HEK293 (cell line): ENCODE measurements at regions not wholly inside any gene's neighbourhood (a gene's known extent, or its start where the extent isn't known, plus 50 kb on each side); places are given as distances from the start of the nearest gene placed in this dataset.

Experiments
- CTCF ChIA-PET: fragments of 350-600 bp; formaldehyde crosslinking; extraction: SDS; loops from one replicate; lab custom pipeline; 2021; ENCODE audit warnings: antibody characterized with exemption; lab: Yijun Ruan, JAX
- POLR2A ChIA-PET: fragments of 300-600 bp; formaldehyde crosslinking; extraction: SDS; loops from one replicate; lab custom pipeline; 2020; ENCODE audit warnings: antibody characterized with exemption, inconsistent platforms; lab: Yijun Ruan, JAX
- H3K27ac ChIP-seq: fragments of 200-500 bp; sonication (Bioruptor generic); 2 replicates; pipeline ENCODE4 v1.5.1; 2014; ENCODE audit warnings: low read depth, low read length, control low read depth, inconsistent platforms; ENCODE audit errors: extremely low read depth
- H3K36me3 ChIP-seq, 2 experiments: fragments of 200-500 bp in 1 of 2; sonication (Bioruptor generic) in 1 of 2; 1 replicate in 1 of 2; 2 replicates in 1 of 2; pipeline ENCODE4 v1.5.1; 2014 to 2017; ENCODE audit warnings: inconsistent platforms in 2 of 2, low read length in 2 of 2; ENCODE audit not compliant: control insufficient read depth in 2 of 2, insufficient read depth in 1 of 2
- H3K4me1 ChIP-seq: fragments of 200-500 bp; sonication (Bioruptor generic); 2 replicates; pipeline ENCODE4 v1.5.1; 2014; ENCODE audit warnings: mild to moderate bottlenecking, low read length, inconsistent platforms; ENCODE audit not compliant: control insufficient read depth, insufficient read depth
- H3K4me3 ChIP-seq: 2 replicates; pipeline ENCODE4 v1.5.1; 2011; ENCODE audit warnings: low read depth, mild to moderate bottlenecking, control low read depth, low read length, moderate library complexity
- H3K9me3 ChIP-seq: fragments of 200-500 bp; sonication (Bioruptor generic); 2 replicates; pipeline ENCODE4 v1.5.1; 2014; ENCODE audit warnings: low read depth, low read length, inconsistent platforms; ENCODE audit not compliant: control insufficient read depth, insufficient read depth
- FEZF1 ChIP-seq: fragments of 450-650 bp; formaldehyde crosslinking; IDR thresholded peaks from 2 replicates; pipeline ENCODE4 v1.5.1; 2016; ENCODE audit warnings: missing biosample characterization, missing genetic modification characterization
- KLF10 ChIP-seq: fragments of 450-650 bp; IDR thresholded peaks from 2 replicates; pipeline ENCODE4 v1.5.1; 2018; ENCODE audit warnings: missing biosample characterization, mild to moderate bottlenecking, missing genetic modification characterization
- KLF8 ChIP-seq: fragments of 450-650 bp; formaldehyde crosslinking; IDR thresholded peaks from 2 replicates; pipeline ENCODE4 v1.5.1; 2016; ENCODE audit warnings: missing biosample characterization, missing genetic modification characterization
- SP2 ChIP-seq: fragments of 450-650 bp; formaldehyde crosslinking; IDR thresholded peaks from 2 replicates; pipeline ENCODE4 v1.5.1; 2016; ENCODE audit warnings: missing biosample characterization, missing genetic modification characterization
- ZBTB48 ChIP-seq: fragments of 450-650 bp; formaldehyde crosslinking; IDR thresholded peaks from 2 replicates; pipeline ENCODE4 v1.5.1; 2016; ENCODE audit warnings: missing biosample characterization, missing genetic modification characterization
- ZFP37 ChIP-seq: fragments of 450-650 bp; formaldehyde crosslinking; IDR thresholded peaks from 2 replicates; pipeline ENCODE4 v1.5.1; 2016; ENCODE audit warnings: missing biosample characterization, missing genetic modification characterization
- ZNF169 ChIP-seq: fragments of 450-650 bp; formaldehyde crosslinking; IDR thresholded peaks from 2 replicates; pipeline ENCODE4 v1.5.1; 2016; ENCODE audit warnings: missing biosample characterization, missing genetic modification characterization
- ZNF292 ChIP-seq: fragments of 450-650 bp; formaldehyde crosslinking; IDR thresholded peaks from 2 replicates; pipeline ENCODE4 v1.5.1; 2016; ENCODE audit warnings: low read depth, missing biosample characterization, missing genetic modification characterization, borderline replicate concordance
- ZNF302 ChIP-seq: fragments of 450-650 bp; formaldehyde crosslinking; IDR thresholded peaks from 2 replicates; pipeline ENCODE4 v1.5.1; 2016; ENCODE audit warnings: missing biosample characterization, missing genetic modification characterization, low read depth
- ZNF324 ChIP-seq: fragments of 450-650 bp; formaldehyde crosslinking; IDR thresholded peaks from 2 replicates; pipeline ENCODE4 v1.5.1; 2016; ENCODE audit warnings: missing biosample characterization, missing genetic modification characterization
- ZNF341 ChIP-seq: fragments of 450-650 bp; formaldehyde crosslinking; IDR thresholded peaks from 2 replicates; pipeline ENCODE4; 2016; ENCODE audit warnings: low read depth, missing biosample characterization, missing genetic modification characterization
- ZNF416 ChIP-seq: fragments of 450-650 bp; formaldehyde crosslinking; IDR thresholded peaks from 2 replicates; pipeline ENCODE4 v1.5.1; 2016; ENCODE audit warnings: missing biosample characterization, missing genetic modification characterization
- ZNF423 ChIP-seq: fragments of 450-650 bp; formaldehyde crosslinking; IDR thresholded peaks from 2 replicates; pipeline ENCODE4 v1.5.1; 2016; ENCODE audit warnings: missing biosample characterization, missing genetic modification characterization
- ZNF521 ChIP-seq: fragments of 450-650 bp; formaldehyde crosslinking; IDR thresholded peaks from 2 replicates; pipeline ENCODE4 v1.5.1; 2017; ENCODE audit warnings: missing biosample characterization, mild to moderate bottlenecking, missing genetic modification characterization
- ZNF610 ChIP-seq: fragments of 450-650 bp; formaldehyde crosslinking; IDR thresholded peaks from 2 replicates; pipeline ENCODE4 v1.5.1; 2016; ENCODE audit warnings: missing biosample characterization, missing genetic modification characterization, borderline replicate concordance
- ZNF626 ChIP-seq: fragments of 450-650 bp; sonication (Bioruptor Pico); formaldehyde crosslinking; IDR thresholded peaks from 2 replicates; pipeline ENCODE4 v1.5.1; 2018; ENCODE audit warnings: missing biosample characterization, missing genetic modification characterization, inconsistent platforms
- ZNF654 ChIP-seq: fragments of 450-650 bp; formaldehyde crosslinking; IDR thresholded peaks from 2 replicates; pipeline ENCODE4 v1.5.1; 2016; ENCODE audit warnings: low read depth, missing biosample characterization, missing genetic modification characterization
- ZNF658 ChIP-seq: fragments of 450-650 bp; formaldehyde crosslinking; IDR thresholded peaks from 2 replicates; pipeline ENCODE4; 2016; ENCODE audit warnings: missing biosample characterization, missing genetic modification characterization
- ZNF664 ChIP-seq: fragments of 450-650 bp; formaldehyde crosslinking; IDR thresholded peaks from 2 replicates; pipeline ENCODE4 v1.5.1; 2016; ENCODE audit warnings: missing biosample characterization, missing genetic modification characterization
- ZNF785 ChIP-seq: fragments of 450-650 bp; formaldehyde crosslinking; IDR thresholded peaks from 2 replicates; pipeline ENCODE4 v1.5.1; 2016; ENCODE audit warnings: missing biosample characterization, missing genetic modification characterization
- ZXDB ChIP-seq: fragments of 450-650 bp; formaldehyde crosslinking; IDR thresholded peaks from 2 replicates; pipeline ENCODE4 v1.5.1; 2016; ENCODE audit warnings: missing biosample characterization, missing genetic modification characterization
- TF ChIP-seq, protein P1 (sequence below): fragments of 450-650 bp; formaldehyde crosslinking; IDR thresholded peaks from 2 replicates; pipeline ENCODE4 v1.5.1; 2016; ENCODE audit warnings: missing biosample characterization, missing genetic modification characterization
- TF ChIP-seq, protein P2 (sequence below): fragments of 450-650 bp; formaldehyde crosslinking; IDR thresholded peaks from 2 replicates; pipeline ENCODE4 v1.5.1; 2016; ENCODE audit warnings: missing biosample characterization, missing genetic modification characterization
- TF ChIP-seq, protein P3 (sequence below): fragments of 450-650 bp; formaldehyde crosslinking; IDR thresholded peaks from 2 replicates; pipeline ENCODE4 v1.5.1; 2016; ENCODE audit warnings: missing biosample characterization, missing genetic modification characterization
- TF ChIP-seq, protein P4 (sequence below): fragments of 450-650 bp; formaldehyde crosslinking; IDR thresholded peaks from 2 replicates; pipeline ENCODE4 v1.5.1; 2016; ENCODE audit warnings: missing biosample characterization, missing genetic modification characterization, low read depth
- TF ChIP-seq, protein P5 (sequence below): fragments of 450-650 bp; formaldehyde crosslinking; IDR thresholded peaks from 2 replicates; pipeline ENCODE4 v1.5.1; 2017; ENCODE audit warnings: missing biosample characterization, missing genetic modification characterization
- TF ChIP-seq, protein P6 (sequence below): fragments of 450-650 bp; formaldehyde crosslinking; IDR thresholded peaks from 2 replicates; pipeline ENCODE4 v1.5.1; 2016; ENCODE audit warnings: missing biosample characterization, missing genetic modification characterization
- TF ChIP-seq, protein P7 (sequence below): fragments of 450-650 bp; IDR thresholded peaks from 2 replicates; pipeline ENCODE4 v1.5.1; 2018; ENCODE audit warnings: missing biosample characterization, mild to moderate bottlenecking, missing genetic modification characterization

DNA sequence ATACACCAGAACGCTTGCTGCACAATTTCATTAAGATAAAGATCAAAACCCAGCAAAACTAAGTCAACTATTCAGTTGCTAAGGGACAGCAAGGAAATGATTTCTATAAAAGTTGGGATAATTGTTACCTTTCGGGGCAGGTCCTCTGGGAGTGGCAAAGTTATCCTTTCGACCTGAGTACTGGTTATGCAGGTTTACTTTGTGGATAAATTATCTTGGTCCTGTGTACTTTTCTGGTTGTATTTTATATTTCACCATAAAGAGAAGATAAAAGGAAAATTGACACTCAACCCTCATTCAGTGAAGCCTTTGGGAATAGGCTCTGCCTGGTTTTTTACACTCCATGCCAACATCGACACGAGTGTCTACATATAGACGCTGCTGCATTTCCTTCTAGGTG, 146.5 kb downstream of the SYK start:
- Histone ChIP-seq H3K4me3 (no peak overlapping the region), H3K36me3 (no peaks in the 10 kb centered on the region), H3K27ac (no peak overlapping the region), H3K4me1 (no peaks in the 10 kb centered on the region), H3K9me3 (no peaks in the 10 kb centered on the region)
- POLR2A ChIA-PET, result no interaction called here
- CTCF ChIA-PET, result no interaction called here
- TF ChIP-seq, protein P1, sequence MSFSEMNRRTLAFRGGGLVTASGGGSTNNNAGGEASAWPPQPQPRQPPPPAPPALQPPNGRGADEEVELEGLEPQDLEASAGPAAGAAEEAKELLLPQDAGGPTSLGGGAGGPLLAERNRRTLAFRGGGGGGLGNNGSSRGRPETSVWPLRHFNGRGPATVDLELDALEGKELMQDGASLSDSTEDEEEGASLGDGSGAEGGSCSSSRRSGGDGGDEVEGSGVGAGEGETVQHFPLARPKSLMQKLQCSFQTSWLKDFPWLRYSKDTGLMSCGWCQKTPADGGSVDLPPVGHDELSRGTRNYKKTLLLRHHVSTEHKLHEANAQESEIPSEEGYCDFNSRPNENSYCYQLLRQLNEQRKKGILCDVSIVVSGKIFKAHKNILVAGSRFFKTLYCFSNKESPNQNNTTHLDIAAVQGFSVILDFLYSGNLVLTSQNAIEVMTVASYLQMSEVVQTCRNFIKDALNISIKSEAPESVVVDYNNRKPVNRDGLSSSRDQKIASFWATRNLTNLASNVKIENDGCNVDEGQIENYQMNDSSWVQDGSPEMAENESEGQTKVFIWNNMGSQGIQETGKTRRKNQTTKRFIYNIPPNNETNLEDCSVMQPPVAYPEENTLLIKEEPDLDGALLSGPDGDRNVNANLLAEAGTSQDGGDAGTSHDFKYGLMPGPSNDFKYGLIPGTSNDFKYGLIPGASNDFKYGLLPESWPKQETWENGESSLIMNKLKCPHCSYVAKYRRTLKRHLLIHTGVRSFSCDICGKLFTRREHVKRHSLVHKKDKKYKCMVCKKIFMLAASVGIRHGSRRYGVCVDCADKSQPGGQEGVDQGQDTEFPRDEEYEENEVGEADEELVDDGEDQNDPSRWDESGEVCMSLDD (tag by site-specific recombination), result no peak
- no peak for TF ChIP-seq FEZF1 (tag by site-specific recombination)
- TF ChIP-seq KLF8, result no peak
- TF ChIP-seq ZNF626 (tag by site-specific recombination), result no peak
- TF ChIP-seq ZNF423, result no peak
- TF ChIP-seq ZNF610 (tag by site-specific recombination), result no peak
- TF ChIP-seq, protein P2, sequence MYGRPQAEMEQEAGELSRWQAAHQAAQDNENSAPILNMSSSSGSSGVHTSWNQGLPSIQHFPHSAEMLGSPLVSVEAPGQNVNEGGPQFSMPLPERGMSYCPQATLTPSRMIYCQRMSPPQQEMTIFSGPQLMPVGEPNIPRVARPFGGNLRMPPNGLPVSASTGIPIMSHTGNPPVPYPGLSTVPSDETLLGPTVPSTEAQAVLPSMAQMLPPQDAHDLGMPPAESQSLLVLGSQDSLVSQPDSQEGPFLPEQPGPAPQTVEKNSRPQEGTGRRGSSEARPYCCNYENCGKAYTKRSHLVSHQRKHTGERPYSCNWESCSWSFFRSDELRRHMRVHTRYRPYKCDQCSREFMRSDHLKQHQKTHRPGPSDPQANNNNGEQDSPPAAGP (tag by site-specific recombination), result no peak
- TF ChIP-seq, protein P3, sequence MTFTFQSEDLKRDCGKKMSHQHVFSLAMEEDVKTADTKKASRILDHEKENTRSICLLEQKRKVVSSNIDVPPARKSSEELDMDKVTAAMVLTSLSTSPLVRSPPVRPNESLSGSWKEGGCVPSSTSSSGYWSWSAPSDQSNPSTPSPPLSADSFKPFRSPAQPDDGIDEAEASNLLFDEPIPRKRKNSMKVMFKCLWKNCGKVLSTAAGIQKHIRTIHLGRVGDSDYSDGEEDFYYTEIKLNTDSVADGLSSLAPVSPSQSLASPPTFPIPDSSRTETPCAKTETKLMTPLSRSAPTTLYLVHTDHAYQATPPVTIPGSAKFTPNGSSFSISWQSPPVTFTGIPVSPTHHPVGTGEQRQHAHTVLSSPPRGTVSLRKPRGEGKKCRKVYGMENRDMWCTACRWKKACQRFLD, result no peak
- TF ChIP-seq SP2 (tag by site-specific recombination), result no peak
- TF ChIP-seq ZNF664 (tag by site-specific recombination), result no peak
- no peak for TF ChIP-seq ZNF416
- TF ChIP-seq ZNF169 (tag by site-specific recombination), result no peak
- no peak for TF ChIP-seq ZFP37 (tag by site-specific recombination)
- no peak for TF ChIP-seq ZNF292 (tag by site-specific recombination)

DNA sequence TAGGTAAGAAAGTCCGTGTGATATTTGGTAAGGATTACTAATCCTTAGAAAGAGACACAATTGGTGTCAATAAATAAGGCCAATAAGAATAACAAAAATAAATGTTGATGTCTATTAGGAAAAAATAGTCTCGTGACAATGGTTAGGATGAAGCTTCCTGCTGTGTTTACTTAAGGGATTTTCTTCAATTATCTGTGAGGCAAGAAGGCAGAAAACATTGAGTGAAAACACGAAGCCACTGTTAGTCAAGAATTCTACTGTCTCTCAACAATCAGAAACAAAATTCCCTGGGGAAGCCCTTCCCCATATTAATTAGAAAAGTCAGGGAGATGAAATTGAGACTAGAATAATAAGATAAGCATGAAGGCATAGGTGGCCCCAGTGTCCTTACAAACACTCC, 149.0 kb downstream of the SYK start:
- no peaks in the 10 kb centered on the region for H3K36me3 ChIP-seq
- no peaks in the 10 kb centered on the region for H3K4me1 ChIP-seq
- H3K9me3 ChIP-seq, result no peaks in the 10 kb centered on the region
- H3K4me3 ChIP-seq, result no peak overlapping the region
- ChIA-PET POLR2A (no interaction called here), CTCF (interaction anchor here (1.0 kb wide), 1 partner anchor 35 kb away, joined by 3 read pairs; no protein-coding TSS in a partner anchor)
- no peak overlapping the region for H3K27ac ChIP-seq
- TF ChIP-seq ZNF658 (tag by site-specific recombination) (no peak), ZNF521 (tag by site-specific recombination) (no peak), ZNF302 (tag by site-specific recombination) (no peak), ZNF654 (no peak), ZBTB48 (tag by site-specific recombination) (no peak), ZNF423 (no peak), KLF10 (tag by site-specific recombination) (no peak), ZNF341 (tag by site-specific recombination) (no peak), ZNF324 (tag by site-specific recombination) (no peak), ZNF785 (tag by site-specific recombination) (no peak), ZXDB (tag by site-specific recombination) (no peak)
- TF ChIP-seq, protein P4, sequence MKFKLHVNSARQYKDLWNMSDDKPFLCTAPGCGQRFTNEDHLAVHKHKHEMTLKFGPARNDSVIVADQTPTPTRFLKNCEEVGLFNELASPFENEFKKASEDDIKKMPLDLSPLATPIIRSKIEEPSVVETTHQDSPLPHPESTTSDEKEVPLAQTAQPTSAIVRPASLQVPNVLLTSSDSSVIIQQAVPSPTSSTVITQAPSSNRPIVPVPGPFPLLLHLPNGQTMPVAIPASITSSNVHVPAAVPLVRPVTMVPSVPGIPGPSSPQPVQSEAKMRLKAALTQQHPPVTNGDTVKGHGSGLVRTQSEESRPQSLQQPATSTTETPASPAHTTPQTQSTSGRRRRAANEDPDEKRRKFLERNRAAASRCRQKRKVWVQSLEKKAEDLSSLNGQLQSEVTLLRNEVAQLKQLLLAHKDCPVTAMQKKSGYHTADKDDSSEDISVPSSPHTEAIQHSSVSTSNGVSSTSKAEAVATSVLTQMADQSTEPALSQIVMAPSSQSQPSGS, result no peak
- TF ChIP-seq, protein P5, sequence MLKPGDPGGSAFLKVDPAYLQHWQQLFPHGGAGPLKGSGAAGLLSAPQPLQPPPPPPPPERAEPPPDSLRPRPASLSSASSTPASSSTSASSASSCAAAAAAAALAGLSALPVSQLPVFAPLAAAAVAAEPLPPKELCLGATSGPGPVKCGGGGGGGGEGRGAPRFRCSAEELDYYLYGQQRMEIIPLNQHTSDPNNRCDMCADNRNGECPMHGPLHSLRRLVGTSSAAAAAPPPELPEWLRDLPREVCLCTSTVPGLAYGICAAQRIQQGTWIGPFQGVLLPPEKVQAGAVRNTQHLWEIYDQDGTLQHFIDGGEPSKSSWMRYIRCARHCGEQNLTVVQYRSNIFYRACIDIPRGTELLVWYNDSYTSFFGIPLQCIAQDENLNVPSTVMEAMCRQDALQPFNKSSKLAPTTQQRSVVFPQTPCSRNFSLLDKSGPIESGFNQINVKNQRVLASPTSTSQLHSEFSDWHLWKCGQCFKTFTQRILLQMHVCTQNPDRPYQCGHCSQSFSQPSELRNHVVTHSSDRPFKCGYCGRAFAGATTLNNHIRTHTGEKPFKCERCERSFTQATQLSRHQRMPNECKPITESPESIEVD (tag by site-specific recombination), result no peak
- TF ChIP-seq, protein P6, sequence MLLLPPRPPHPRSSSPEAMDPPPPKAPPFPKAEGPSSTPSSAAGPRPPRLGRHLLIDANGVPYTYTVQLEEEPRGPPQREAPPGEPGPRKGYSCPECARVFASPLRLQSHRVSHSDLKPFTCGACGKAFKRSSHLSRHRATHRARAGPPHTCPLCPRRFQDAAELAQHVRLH (tag by site-specific recombination), result no peak
- TF ChIP-seq, protein P7, sequence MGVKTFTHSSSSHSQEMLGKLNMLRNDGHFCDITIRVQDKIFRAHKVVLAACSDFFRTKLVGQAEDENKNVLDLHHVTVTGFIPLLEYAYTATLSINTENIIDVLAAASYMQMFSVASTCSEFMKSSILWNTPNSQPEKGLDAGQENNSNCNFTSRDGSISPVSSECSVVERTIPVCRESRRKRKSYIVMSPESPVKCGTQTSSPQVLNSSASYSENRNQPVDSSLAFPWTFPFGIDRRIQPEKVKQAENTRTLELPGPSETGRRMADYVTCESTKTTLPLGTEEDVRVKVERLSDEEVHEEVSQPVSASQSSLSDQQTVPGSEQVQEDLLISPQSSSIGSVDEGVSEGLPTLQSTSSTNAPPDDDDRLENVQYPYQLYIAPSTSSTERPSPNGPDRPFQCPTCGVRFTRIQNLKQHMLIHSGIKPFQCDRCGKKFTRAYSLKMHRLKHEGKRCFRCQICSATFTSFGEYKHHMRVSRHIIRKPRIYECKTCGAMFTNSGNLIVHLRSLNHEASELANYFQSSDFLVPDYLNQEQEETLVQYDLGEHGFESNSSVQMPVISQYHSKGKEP, result no peak
